Thyroid gland (tissue), 4 donors: ENCODE measurements at regions not wholly inside any gene's neighbourhood (a gene's known extent, or its start where the extent isn't known, plus 50 kb on each side); places are given as distances from the start of the nearest gene placed in this dataset.

ENCODE experiments used
- CTCF ChIP-seq, 6 experiments: fragments of 200-600 bp in 3 of 6; fragments of 450-650 bp in 3 of 6; sonication (generic) in 3 of 6; IDR thresholded peaks; one replicate each; pipeline ENCODE4 v1.5.1; 2016 to 2019; ENCODE audit warnings: antibody characterized with exemption in 6 of 6, mild to moderate bottlenecking in 2 of 6, inconsistent platforms in 1 of 6, moderate library complexity in 1 of 6
- POLR2A ChIP-seq, 2 donors: fragments of 450-650 bp; IDR thresholded peaks; one replicate each; pipeline ENCODE4 v1.6.1; 2017; ENCODE audit warnings: antibody characterized with exemption in 2 of 2, mild to moderate bottlenecking in 2 of 2, moderate library complexity in 1 of 2

GRCh38 chr3:143203848-143204247 lies 84.3 kb downstream of the CHST2 start:
- no peak for TF ChIP-seq CTCF (IDR thresholded peaks at IDR 0.05)
- TF ChIP-seq POLR2A (IDR thresholded peaks at IDR 0.05) = no peak
